ENCODE measurements at regions not wholly inside any gene's neighbourhood (a gene's known extent, or its start where the extent isn't known, plus 50 kb on each side); places are given as distances from the start of the nearest gene placed in this dataset.

GRCh38 chr10:131689016-131689415 lies 211.8 kb upstream of the PPP2R2D start:
- TF ChIP-seq POLR2A (IDR thresholded peaks at IDR 0.05), result no peak
- TF ChIP-seq, protein P1, sequence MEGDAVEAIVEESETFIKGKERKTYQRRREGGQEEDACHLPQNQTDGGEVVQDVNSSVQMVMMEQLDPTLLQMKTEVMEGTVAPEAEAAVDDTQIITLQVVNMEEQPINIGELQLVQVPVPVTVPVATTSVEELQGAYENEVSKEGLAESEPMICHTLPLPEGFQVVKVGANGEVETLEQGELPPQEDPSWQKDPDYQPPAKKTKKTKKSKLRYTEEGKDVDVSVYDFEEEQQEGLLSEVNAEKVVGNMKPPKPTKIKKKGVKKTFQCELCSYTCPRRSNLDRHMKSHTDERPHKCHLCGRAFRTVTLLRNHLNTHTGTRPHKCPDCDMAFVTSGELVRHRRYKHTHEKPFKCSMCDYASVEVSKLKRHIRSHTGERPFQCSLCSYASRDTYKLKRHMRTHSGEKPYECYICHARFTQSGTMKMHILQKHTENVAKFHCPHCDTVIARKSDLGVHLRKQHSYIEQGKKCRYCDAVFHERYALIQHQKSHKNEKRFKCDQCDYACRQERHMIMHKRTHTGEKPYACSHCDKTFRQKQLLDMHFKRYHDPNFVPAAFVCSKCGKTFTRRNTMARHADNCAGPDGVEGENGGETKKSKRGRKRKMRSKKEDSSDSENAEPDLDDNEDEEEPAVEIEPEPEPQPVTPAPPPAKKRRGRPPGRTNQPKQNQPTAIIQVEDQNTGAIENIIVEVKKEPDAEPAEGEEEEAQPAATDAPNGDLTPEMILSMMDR (IDR thresholded peaks at IDR 0.05), result no peak
- TF ChIP-seq POLR2AphosphoS5 (IDR thresholded peaks at IDR 0.05), result no peak
